HG03025 (cell line): ENCODE measurements at regions not wholly inside any gene's neighbourhood (a gene's known extent, or its start where the extent isn't known, plus 50 kb on each side); places are given as distances from the start of the nearest gene placed in this dataset.

Experiments
- ATAC-seq: cut with Tn5 transposase; IDR thresholded peaks from one replicate; pipeline ENCODE4 v1.9.1; 2021; ENCODE audit warnings: mild to moderate bottlenecking, moderate library complexity; ENCODE audit not compliant: unreplicated experiment, low FRiP score

DNA sequence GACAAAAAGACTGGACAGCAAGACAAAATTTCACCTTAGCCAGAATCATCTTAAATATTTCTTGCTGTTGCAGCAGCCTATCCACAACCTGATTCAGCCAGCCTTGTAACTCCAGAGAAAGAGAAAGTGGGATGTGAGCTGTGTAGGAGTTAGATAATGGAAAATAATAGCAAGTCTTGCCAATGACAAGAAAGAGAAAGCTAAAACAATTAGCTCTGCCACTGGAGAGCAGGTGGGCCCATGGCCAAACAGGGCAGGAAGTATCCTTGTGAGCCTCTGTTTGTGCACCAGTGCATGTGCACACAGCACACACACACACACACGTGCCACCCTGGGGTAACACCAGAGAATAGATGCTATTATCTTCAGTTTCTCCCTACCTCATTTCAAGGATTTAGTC lies 106.0 kb upstream of the CCDC196 start:
- no peak for ATAC-seq

- ATAC-seq = no peak
Measured at GRCh38 chr14:66381755-66382154, 104.4 kb upstream of the CCDC196 start.

DNA sequence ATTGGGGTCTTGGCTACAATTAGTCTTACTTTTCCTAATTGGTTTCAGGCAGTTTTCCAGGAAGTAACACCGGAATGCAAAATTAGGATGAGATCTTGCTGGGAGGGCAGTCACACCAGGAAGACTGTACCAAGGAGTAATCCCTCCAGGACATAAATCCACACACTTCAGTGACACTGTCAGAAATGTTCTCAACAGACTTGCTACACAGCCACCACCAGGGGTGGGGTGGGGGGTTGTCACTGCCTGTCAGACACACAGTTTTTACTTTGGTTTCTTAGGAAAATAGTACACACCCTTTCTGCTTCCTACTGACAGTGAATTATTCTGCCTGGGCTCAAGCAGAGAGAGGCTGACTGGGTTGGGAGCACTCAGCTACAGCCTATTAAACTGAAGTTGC lies 102.9 kb upstream of the CCDC196 start:
- ATAC-seq = no peak

DNA sequence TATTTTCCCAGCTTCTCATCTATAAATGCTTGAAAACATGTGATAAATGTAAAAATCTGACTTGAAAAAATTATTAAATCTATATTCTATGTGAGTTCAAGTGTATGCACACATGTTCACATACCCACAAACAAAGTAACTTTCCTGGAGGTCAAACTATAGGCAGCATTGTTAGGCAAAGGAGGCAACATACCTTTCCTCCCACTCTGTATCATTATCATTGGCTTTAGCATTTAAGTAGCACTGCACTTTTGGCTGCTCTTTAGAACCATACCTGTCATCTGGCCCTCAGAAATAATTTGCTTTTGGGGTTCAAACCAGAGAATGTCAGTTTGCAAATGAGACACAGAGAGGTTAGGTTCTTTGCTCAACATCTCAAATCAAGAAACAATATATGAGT lies 102.4 kb upstream of the CCDC196 start:
- no peak for ATAC-seq

GRCh38 chr14:66388516-66388915 lies 97.7 kb upstream of the CCDC196 start:
- ATAC-seq = no peak

- no peak for ATAC-seq
Measured at GRCh38 chr14:66389481-66389880, 96.7 kb upstream of the CCDC196 start.

DNA sequence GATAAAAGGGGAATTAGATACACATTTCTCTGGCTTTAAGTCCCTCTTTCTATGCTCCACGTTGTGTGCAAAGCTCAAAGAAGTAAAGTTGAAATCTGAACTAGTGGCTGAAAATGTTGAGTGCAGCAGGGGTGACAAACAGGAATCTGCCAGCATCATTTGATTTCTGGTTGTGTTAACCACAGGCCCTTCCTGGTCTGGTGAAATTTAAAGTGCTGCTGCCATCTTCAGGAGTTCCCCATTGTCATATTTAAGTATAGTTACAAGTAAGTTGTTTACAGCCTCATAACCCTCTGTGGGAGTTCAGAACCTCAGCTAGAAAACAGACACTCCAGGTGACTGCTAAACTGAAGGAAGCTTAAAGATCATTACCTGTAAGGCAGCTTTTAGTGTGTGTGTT lies 90.9 kb upstream of the CCDC196 start:
- no peak for ATAC-seq

- ATAC-seq = no peak
Measured at GRCh38 chr14:66396164-66396563, 90.0 kb upstream of the CCDC196 start.

DNA sequence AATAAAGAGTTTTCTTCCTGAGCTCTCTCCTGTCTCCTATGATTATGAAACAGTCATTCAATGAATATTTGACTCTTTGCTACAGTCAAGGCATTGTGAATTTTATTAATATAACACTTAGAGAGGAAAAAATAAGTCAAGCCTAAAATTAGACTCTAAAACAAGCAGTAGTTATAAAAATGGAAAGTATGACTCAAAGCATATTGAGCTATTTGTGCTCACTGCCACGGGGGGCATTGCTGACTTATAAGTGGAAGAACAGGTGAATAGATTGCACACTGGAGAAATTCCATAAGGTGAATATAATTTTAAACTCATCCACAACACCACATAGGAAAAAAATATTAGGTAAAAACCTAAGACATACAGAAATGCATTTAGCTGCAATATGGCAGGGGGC lies 87.7 kb upstream of the CCDC196 start:
- ATAC-seq = no peak

DNA sequence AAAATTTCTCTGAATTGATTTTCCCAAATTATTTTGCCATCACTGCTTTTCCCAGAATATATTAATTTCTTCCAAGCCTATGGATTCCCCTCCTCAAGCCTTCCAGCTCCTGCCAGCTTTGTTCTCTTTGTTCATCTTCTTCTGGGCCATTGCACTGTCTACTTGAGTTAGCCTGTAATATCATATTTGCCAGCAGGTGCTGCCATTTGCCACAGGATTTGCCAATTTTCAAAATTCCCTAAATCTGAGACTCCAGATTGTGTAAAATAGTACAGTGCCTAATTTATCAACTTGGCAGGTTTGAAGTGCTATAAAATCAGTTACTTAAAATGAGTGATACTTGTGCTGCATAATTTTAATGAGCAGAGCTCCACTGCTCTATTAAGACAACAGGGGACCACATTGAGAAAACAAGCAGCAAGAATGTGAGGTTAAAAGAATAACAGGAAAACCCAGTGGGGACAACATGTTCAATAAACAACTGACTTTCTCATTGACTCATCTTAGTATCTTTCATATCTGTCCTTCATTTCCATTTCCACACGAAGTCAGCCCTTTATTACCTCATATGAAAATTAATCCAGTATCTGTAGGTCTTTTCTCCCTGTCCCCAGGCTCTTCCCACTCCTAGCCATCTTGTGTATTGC lies 84.6 kb upstream of the CCDC196 start:
- no peak for ATAC-seq

GRCh38 chr14:66403183-66403582 lies 83.0 kb upstream of the CCDC196 start:
- no peak for ATAC-seq

DNA sequence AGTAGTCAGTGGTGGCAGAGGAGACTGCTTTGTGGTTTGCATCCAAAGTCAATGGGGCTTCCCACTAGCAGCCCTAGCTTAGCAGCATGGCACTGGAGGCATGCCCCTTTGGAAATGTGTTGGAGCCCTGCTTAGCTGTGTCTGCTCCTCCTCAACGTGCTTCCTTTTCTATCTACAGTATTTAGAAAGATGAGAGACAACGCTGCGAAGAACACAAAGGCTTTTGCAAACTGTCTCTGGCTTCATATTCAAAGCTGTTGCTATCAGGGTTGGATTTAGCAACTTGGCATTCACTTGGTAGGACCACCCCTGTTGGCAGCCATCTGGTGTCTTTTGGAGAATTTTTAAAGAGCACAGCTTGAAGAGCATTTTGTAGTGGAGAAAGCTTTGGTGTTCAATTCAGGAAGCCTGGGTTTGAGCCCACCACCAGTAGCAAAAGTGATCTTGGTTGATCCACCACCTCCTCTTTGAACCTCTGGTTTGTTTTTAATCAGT lies 82.1 kb upstream of the CCDC196 start:
- ATAC-seq = no peak

- ATAC-seq = no peak
Measured at GRCh38 chr14:66405158-66405557, 81.0 kb upstream of the CCDC196 start.

- ATAC-seq = no peak
Measured at GRCh38 chr14:66413901-66414300, 72.3 kb upstream of the CCDC196 start.

GRCh38 chr14:66414511-66414910 lies 71.7 kb upstream of the CCDC196 start:
- ATAC-seq = no peak

- no peak for ATAC-seq
Measured at GRCh38 chr14:66420251-66421006, 65.7 kb upstream of the CCDC196 start.

DNA sequence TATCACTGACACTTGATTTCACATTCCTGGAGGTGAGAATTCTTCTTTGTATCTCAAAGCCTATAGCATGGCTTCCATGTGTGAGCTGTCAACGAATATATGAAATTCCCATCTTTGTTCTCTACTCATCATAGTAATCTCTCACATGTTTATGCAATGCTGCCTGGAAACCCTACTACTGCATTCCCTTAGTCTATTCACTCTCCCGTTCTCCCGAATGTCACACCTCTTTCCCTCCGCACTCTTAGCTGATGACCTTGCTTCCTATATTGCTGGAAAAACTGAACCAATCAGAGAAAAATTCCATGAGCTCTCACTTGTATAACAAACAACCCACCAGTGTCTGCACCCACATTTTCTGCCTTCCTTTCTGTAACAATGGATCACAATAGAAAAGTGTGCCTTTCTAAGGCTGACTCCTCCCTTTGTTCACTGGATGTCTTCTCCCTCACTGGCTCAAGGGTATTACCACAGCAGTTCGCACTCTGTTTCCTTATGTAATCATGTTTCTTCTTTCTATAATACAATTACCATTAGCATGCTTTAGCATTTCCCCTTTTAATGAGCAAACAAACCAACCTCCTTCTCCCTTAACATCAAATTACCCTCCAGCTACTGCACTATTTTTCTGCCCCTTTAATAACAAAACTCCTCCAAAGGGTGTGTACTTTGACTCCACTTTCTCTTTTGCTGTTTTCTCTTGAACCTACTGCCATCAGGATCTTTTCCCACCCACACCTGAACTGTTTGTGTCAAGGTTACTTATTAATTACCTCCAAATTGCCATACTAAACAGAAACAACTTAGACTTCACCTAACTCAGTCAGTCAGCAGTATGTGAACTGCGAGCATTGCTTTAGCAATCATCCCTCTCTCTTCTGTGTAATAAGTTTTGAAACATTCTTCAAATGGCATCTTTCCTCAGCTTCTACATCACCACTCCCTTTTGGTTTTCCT lies 63.9 kb upstream of the CCDC196 start:
- no peak for ATAC-seq

- ATAC-seq = no peak
Measured at GRCh38 chr14:66425402-66425801, 60.8 kb upstream of the CCDC196 start.

- no peak for ATAC-seq
Measured at GRCh38 chr14:66426451-66426850, 59.7 kb upstream of the CCDC196 start.

GRCh38 chr14:66432334-66432733 lies 53.8 kb upstream of the CCDC196 start:
- no peak for ATAC-seq

GRCh38 chr14:66434464-66434863 lies 51.7 kb upstream of the CCDC196 start:
- no peak for ATAC-seq
